AML-193 (cell line): ENCODE measurements at regions not wholly inside any gene's neighbourhood (a gene's known extent, or its start where the extent isn't known, plus 50 kb on each side); places are given as distances from the start of the nearest gene placed in this dataset.
"Not testable (repeated sequence)": the region's sequence is repeated elsewhere in the genome, so short reads cannot be mapped to it uniquely, and the experiment has no call there.

Experiments used
- DNase-seq, 2 experiments: peaks; one replicate each; lab custom pipeline; 2025; lab: John Stamatoyannopoulos, UW

DNA sequence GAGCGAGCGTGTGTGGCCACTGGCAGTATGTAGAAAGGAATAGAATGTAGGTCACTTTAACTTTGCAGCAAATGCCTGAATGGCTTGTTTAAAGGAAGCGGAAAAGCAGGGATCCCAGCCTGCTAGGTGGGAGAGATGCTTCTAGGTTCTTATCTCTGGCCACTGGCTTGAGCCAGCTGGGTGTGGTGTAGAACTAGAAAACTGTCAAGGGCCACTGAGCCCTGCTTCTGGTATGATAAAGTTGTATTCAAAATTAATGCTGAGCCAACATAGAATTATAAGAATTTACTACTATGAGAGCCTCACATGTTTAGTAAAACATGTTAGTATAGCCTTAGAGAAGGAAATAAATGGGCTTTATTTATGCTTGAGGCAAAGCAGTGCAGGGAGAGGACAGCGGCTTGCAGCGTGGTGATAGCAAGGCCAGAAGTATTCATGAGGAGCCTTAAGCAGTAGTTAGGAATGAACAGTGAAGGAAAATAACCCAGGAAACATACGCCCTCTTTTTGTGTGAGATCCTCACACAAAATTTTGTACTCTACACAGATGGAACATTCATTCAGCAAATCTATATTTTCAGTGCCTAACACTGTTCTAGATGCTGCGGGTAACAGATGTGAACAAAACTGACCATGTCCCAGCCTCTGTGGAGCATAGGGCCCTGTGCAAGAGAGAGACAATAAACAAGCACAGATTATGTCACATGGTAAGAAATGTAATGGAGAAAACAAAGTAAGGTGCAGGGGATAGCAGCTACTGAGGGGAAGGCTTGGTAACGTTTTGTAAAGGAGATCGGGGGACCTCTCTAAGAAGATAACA lies 863.2 kb downstream of the DIAPH3 start:
- DNase-seq, result no peak

DNA sequence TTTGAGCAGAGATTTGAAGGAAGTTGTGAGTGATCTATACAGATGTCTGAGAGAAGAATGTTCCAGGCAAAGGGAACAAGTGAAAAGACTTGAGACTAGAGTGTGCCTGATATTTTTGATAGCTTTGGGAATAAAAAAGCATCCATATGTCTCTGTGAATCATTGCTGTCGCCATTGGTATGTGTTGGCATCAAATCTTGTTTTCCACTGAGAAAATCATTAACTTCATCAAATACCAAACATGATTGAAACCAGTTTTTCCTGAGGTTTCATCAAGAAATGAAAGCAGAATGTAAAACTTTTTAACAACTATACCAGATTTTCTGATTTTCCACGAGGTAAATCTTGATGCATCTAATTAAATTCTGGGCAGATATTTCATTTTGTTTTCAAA lies 862.6 kb downstream of the DIAPH3 start:
- DNase-seq, result no peak

DNA sequence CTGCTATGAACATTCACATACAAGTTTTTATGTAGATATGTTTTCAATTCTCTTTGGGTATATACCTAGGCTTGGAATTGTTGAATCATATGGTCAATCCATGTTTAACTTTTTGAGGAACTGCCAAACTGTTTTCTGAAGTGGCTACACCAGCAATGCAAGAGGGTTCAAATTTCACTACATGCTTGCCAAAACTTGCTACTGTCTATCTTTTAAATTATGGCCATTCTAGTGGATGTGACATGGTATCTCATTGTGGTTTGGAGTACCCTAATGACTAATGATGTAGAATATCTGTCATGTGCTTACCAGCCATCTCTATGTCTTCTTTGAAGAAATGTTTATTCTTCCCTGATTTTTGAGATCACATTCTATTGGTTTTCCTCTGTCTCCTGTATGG lies 860.3 kb downstream of the DIAPH3 start:
- DNase-seq, result no peak

DNA sequence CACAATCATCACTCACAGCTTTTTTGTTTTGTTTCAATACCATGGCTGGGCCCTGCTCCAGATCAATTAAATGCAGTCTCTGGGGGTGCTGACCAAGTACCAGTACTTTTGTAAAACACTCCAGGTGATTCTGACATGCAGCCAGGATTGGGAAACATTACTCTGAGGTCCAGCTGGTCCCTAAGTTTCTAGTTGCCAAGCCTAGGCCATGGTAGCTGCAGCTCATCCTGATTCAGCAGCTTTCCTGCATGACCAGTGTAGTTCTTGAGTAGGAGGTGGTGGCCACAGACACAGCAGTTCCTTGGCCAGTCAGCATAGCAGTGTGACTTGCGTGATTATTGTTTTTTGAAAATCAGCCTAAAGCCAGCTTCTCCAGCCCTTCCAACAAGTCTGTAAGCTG lies 859.1 kb downstream of the DIAPH3 start:
- DNase-seq, result no peak

GRCh38 chr13:59305896-59306295 lies 857.8 kb downstream of the DIAPH3 start:
- no peak for DNase-seq

GRCh38 chr13:59312776-59313175 lies 851.0 kb downstream of the DIAPH3 start:
- DNase-seq, result no peak

GRCh38 chr13:59318320-59318930 lies 845.3 kb downstream of the DIAPH3 start:
- peak; percentile 63 to 72 for DNase-seq

DNA sequence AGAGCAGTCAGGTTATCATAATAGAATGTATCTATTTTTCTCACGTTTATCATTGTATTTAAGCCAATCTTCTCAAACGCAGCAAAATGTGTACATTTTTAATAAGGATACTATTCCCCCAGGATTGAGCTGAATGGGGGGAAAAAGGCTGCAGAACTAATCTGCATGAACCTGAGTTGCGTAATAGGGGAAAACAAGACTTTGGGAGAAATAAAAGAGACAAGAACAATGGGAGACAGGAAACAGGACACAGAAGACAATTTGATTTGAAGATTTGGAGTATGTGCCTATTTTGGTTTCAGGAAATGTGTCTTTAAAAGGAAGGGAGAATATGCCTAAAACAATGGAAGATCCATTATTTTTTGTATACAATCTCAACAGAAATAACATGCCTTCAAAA lies 844.5 kb downstream of the DIAPH3 start:
- no peak for DNase-seq

- DNase-seq, result no peak
These were observed 843.7 kb downstream of the DIAPH3 start for GRCh38 chr13:59320021-59320420.

- DNase-seq, result not testable (repeated sequence)
These were observed 839.3 kb downstream of the DIAPH3 start for GRCh38 chr13:59324401-59324800.

- DNase-seq, result no peak
These were observed 837.0 kb downstream of the DIAPH3 start for GRCh38 chr13:59326717-59327116.

- no peak for DNase-seq
These were observed 833.0 kb downstream of the DIAPH3 start for GRCh38 chr13:59330764-59331163.

DNA sequence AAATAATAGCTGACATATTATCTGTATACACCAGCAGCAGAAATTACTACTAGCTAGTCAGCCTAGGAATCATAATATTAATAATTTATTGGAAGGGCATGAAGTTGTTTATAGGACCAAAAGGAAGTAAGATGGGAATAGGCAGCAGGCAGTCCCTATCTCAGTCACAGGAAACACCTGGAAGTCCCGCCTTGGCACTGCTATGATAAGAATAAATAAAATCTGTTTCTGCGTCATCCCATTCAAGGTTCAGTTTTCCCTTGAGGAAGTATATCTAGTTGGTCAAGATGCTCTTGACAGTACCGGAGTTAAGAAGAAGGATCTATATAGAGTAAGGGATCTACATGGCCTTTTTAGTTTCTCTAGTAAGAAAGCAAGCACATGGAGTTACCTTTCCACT lies 830.8 kb downstream of the DIAPH3 start:
- DNase-seq, result no peak

- DNase-seq, result peak; percentile 17 to 25
These were observed 826.7 kb downstream of the DIAPH3 start for GRCh38 chr13:59337070-59337469.

- no peak for DNase-seq
These were observed 823.6 kb downstream of the DIAPH3 start for GRCh38 chr13:59340151-59340550.

- no peak for DNase-seq
These were observed 823.1 kb downstream of the DIAPH3 start for GRCh38 chr13:59340581-59340980.

- DNase-seq, result no peak
These were observed 821.3 kb downstream of the DIAPH3 start for GRCh38 chr13:59342400-59342799.

DNA sequence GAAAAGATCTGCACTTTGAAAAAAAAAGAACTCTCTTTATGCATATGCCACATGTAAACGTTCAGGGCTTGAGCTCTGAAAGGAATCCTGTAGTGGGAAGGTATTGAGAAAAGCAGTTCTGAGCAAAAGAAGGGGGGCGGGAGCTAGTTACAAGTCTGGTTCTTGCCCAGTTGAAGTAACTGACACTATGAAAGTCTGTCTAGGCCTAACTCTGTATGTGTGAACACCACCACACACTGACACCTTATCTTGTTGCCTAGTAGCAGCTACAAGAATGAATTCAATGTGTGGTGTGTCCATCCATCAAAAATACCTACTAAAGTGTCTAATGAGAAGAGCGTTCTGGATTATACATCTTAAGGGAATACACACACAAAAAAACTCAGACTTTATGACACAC lies 820.6 kb downstream of the DIAPH3 start:
- DNase-seq, result no peak

DNA sequence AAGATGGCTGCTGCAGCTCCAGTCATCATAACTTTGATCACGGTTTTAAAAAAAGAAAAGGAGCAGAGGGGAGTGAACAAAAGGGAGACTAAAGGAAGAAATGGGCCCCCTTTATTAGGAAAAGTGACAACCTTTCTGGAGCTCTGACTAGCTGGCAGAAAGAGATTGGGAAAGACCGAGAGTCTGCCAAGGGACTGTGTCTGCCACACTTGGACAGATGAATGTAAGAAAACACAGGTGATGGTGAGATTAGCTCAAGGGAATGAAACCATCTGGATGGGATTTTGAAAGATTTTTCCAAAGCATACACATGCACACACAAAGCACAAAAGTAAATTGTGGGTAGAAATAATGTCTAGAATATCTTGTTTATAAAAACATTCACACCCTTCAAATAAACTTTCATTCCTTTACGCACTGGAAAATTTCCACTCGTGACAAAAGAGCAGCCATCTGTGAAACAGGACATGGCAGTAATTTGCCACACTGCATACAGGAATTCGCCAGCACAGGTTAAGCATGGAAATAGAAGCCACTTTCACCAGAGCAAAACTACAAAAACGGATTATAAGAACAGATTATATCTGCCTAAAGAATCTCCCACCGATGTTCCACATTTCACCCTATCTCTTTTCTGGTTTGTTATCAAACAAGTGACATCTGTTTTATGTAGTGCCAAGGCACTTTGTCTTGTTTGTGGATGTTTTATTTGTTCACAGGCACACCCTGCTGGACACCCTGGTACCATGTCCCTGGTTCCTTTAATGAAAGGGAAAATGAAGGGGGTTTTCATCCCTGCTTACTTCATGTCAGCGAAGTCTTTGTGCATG lies 819.5 kb downstream of the DIAPH3 start:
- no peak for DNase-seq

DNA sequence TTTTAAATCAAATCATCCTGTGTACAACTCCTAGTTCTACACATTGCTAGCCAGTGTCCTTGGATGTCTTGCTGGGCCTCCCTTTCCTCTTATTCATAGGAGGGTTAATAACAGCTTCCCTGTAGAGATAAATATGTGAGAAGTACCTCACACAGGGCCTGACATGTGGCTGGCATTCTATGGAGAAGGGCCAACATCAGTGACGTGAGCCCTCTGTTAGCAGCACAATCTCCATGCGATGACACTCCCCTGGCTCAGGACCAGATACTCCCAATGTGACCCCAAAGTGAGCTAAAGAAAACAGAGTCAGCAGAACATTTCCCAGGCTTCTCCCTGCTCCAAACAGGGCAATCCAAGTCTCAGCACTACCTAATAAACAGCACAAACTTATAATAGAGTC lies 818.4 kb downstream of the DIAPH3 start:
- no peak for DNase-seq

GRCh38 chr13:59346999-59347723 lies 816.6 kb downstream of the DIAPH3 start:
- no peak for DNase-seq

GRCh38 chr13:59348617-59349016 lies 815.1 kb downstream of the DIAPH3 start:
- DNase-seq, result no peak
